HG03108 (cell line): ENCODE measurements at regions not wholly inside any gene's neighbourhood (a gene's known extent, or its start where the extent isn't known, plus 50 kb on each side); places are given as distances from the start of the nearest gene placed in this dataset.

Experiments
- ATAC-seq: cut with Tn5 transposase; IDR thresholded peaks from one replicate; pipeline ENCODE4 v1.9.1; 2021; ENCODE audit warnings: moderate library complexity; ENCODE audit not compliant: unreplicated experiment

- ATAC-seq: no peak
Observed at GRCh38 chr13:107767119-107767518, 448.2 kb downstream of the LIG4 start.

GRCh38 chr13:107765724-107766401 is 449.5 kb downstream of the LIG4 start:
- ATAC-seq: no peak

GRCh38 chr13:107764046-107764445 is 451.3 kb downstream of the LIG4 start:
- ATAC-seq: no peak

DNA sequence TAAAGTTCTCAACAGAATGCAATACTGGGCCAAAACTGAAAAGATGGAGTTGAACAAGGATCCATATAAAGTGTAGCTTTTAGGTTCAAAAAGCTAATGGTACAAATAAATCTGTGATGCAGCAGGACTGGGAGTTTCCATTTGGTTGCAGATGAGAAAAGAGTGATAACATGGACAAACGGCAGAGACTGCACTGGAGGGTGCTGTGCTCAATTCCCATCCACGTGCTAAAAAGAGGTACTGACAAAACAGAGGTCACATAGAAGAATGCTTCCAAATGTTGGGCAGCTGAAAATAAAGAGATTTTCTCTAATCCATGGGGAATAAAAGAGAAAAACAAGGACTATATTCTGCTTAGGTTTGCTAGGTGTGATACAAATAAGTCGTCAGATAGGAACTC is 461.6 kb downstream of the LIG4 start:
- no peak for ATAC-seq

DNA sequence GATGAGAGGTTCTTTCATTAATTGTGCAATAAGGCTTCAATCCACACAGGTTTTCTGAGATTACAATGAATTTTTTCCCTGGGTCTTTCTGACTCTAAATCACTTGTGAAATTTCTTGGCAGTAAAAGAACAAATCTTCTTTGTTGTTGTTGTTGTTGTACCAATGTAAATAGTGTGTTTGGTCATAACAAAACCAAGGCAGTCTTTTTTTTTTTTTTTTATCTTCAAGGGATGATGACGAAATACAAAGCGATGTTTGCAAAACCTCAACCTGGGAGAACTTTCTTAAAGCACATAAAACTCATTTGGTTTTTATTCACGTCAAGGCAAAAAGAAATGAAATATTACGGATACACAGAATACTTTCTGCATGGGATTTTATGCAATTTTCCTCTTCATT is 462.0 kb downstream of the LIG4 start:
- no peak for ATAC-seq

DNA sequence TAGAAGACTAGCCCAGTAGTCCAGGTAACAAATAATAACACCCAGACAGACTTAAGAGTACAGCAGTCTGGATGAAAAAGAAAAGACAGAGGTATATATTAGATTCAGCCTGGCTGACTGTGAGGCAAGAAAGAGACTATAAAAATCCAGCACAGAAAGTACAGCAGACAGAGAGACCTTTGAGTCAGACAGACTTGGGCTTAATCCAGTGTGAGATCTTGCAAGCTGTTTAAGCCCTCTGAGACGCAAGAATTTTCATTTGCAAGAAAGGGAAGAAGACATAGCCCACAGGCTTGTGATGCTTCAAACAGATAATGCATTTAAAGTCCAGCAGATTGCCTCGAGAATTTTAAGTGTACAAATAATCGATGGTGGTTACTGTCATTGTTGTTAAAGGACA is 471.4 kb downstream of the LIG4 start:
- ATAC-seq: no peak

- no peak for ATAC-seq
Observed at GRCh38 chr13:107743526-107743925, 471.8 kb downstream of the LIG4 start.

- no peak for ATAC-seq
Observed at GRCh38 chr13:107743100-107743499, 472.2 kb downstream of the LIG4 start.

DNA sequence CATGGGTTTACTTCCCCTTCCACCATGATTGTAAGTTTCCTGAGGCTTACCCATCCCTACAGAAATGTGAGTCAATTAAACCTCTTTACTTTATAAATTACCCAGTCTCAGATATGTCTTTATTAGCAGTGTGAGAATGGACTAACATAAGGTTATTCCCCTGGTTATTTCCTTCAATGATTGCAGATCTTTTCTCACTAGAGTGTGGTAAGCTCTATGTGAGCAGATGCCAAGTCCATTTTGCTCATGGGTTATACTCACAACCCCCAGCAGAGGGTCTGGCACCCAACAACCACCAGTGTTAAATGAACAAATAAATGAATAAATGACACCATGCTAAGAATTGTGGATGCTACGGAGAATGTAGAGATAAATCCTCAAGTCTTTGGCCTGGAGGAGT is 472.8 kb downstream of the LIG4 start:
- ATAC-seq: no peak

GRCh38 chr13:107738004-107738403 is 477.3 kb downstream of the LIG4 start:
- no peak for ATAC-seq

DNA sequence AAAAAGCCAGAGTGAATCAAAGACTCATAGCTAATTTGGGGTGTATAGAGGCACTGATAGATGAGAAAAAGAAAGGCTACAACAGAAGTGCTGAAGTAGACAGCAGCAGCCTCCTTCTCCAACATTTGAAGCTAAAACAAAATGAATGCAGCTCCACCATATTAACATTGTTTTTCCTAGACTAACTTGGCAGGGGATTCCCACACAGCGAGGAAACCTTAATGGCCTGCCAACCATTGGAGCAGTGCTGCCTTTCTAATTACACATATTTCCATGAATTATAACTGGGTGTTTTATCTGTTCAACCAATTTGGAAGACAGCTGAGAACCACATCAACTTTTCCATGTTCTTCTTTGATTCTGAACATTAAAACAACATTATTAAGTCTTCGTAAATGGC is 478.6 kb downstream of the LIG4 start:
- ATAC-seq: no peak

GRCh38 chr13:107736170-107736569 is 479.2 kb downstream of the LIG4 start:
- ATAC-seq: no peak

DNA sequence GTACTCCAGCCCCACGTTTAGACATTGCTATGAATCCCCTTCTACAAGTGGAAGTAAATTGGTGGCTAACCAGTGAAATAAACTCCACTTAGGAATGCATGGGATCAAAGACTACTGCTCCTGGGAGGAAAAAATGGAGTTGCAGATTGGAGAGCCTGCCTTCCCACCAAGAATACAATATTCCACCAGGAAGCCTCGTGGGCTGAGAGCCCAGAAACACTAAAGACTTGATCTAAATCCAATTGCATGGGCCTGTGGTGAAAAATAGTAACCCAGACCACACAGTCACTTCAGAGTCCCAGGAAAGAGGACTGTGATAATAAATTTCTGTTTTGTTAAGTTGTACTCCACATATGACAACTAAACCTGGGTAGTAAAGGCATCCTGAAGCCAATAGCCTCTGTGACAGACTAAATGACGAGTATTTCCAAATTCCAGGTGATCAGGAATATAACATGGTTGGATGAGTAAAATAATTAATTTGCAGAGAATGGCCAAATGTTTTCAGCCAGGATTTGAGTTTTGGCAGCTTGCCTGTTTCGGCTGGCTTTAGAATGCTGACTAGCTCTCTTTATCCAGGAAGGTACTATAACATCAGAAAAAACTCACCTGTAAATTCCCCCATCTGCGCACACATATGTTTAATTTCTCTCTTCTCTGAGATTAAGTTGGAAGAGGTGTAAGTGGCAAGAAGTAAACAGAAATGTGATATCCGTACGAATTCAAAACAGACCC is 480.3 kb downstream of the LIG4 start:
- ATAC-seq: no peak

DNA sequence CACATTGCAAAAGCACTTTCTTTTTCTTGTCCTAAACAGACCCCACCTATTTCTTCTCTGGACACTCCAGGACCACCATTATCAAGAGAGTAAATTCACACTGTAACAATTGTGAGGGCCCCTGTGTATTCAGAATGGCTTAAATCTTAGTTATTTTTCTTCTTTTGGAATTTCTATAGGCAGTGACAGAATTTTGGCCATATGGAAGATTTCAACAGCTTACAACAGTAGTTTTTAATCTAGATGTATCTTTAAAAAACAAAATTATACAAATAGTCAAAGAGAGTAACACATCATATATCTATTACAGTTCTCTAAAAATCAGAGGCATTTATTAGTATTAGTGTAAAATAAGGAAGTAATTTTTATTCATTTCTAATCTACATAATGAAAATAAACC is 482.1 kb downstream of the LIG4 start:
- ATAC-seq: no peak

- no peak for ATAC-seq
Observed at GRCh38 chr13:107730813-107731212, 484.5 kb downstream of the LIG4 start.

DNA sequence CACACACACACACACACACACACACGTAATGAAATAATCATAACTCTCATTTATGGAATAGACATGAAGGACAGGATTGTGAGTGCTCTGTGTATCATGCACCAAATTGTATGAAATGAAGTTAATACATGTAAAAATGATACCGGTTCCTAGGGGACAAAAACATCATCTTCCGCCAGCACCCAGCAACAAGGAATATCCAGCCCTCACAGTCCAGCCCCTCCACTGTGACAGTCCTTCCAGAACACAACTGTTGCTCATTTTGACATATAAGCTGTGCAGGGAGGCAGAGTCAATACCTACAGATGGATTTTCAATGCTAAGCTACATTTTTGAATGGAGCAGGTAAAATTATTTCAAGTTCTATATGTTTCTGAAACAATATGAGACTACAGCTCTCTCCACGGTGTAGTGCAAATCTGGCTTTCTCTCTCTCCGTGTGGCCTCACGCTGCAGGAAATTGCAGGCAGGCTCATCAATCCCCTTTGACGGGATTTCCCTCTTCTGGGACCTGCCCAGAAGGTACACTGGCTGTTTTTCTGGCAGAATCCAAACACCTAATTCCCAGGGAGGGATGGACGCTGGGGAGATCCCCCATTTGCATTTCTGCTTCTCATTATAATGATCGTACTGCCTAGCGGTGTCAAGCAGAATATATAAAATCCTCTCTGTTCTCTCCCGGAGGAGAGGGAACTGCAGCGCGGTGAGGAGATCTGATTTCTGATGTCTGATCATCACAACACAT is 494.0 kb downstream of the LIG4 start:
- ATAC-seq: no peak

- no peak for ATAC-seq
Observed at GRCh38 chr13:107716741-107717140, 498.6 kb downstream of the LIG4 start.

DNA sequence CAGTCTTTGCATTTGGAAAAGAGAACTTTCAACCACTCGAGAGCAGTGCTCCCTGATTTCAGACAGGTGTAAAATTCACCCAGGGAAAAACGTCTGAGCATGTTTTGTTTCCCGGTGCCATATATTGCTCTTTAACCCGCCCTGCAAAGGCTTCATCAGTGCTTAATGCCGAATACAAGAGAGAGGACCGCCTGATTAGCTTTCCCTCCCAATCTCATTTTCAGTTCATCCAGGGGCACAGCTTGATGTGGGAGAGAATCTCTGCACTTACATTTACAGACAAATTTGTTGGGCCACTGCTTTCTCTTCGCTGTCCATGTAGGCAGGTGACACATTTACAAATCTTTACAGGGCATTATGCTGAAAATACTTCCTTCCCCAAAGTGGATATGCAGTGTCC is 499.1 kb downstream of the LIG4 start:
- no peak for ATAC-seq

DNA sequence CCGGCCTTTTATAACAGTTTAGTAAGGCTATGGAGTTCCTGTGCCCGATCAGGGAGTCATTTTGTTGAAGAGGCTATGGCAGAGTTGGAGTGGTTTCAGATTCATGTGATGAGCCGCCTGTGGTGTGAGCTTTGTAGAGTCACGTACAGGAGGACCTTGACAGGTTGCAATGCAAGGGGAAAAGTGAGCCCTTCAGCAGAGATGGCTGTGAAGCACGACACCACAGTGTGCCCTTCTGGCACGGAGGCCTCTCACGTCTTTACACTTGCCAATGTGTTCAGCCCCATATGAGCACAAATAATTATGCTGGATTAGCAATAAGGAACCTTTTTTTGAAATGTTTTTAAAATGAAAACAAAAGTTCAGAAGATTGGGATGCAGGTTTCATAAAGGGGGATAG is 499.8 kb downstream of the LIG4 start:
- ATAC-seq: no peak

DNA sequence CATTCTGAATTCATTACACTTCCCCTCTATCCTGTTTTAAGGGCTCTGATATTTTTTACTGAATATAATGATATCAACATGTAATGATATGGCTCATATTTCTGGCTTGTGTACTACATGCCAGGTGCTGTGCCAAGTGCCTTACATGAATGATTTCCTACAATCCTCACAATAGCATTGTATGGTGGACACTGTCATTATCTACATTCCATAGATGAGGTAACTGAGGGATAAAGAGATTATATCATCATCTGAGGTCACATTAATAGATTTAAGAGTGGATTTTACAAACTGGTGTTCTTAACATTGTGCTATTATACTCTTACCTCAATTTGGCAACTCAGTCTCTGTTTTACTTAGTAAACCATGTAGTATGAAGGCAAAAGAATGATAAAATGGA is 502.0 kb downstream of the LIG4 start:
- no peak for ATAC-seq

DNA sequence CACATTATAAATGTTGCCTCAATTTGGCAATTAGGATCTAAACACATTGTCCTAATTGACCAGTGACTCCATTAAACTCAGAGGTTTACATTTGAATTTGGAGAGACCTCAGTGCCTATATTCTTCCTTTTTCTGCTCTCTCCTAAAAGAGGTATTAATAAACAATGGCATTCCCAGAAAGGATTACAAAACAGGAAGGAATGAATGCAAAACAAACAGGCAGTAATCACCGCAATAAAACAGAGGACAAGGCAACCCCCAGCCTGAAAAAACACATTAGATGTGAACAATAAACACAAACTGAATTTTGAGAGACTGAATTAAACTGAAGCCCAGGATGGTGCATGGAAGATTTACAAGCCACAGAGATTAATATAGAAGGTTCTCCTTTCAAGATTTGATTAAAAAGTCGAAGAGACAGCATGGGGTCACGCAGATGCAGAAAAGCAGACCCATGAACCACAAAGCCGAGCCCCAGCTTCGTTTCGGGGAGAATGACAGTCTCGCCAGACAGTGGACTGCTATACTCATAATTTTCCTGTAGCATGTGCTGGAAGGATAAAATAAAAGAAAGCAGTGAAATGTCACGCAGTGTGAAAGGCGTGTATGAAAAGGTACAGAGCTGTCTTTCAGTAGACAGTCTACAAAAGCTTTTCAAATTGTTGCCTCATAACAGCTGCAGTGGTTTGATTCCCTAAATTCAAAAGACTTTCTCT is 503.0 kb downstream of the LIG4 start:
- ATAC-seq: no peak
